IPS-18a (cell line): ENCODE measurements at regions not wholly inside any gene's neighbourhood (a gene's known extent, or its start where the extent isn't known, plus 50 kb on each side); places are given as distances from the start of the nearest gene placed in this dataset.

Source experiments
- H3K27ac ChIP-seq: one replicate; pipeline ENCODE4 v1.5.1; 2013; ENCODE audit warnings: low read length
- H3K27me3 ChIP-seq: one replicate; pipeline ENCODE4 v1.6.1; 2013; ENCODE audit warnings: mild to moderate bottlenecking, low read length; ENCODE audit not compliant: control insufficient read depth, insufficient read depth
- H3K36me3 ChIP-seq: one replicate; pipeline ENCODE4 v1.6.1; 2013; ENCODE audit warnings: low read depth, low read length; ENCODE audit not compliant: control insufficient read depth
- H3K4me1 ChIP-seq: one replicate; pipeline ENCODE4 v1.6.1; 2013; ENCODE audit warnings: low read depth, low read length; ENCODE audit not compliant: control insufficient read depth
- H3K4me3 ChIP-seq: one replicate; pipeline ENCODE4 v1.5.1; 2013; ENCODE audit warnings: low read length
- H3K9ac ChIP-seq: one replicate; pipeline ENCODE4 v1.6.1; 2013; ENCODE audit warnings: mild to moderate bottlenecking, low read length, moderate library complexity
- H3K9me3 ChIP-seq: one replicate; pipeline ENCODE4 v1.6.1; 2013; ENCODE audit warnings: low read depth, low read length; ENCODE audit not compliant: control insufficient read depth

DNA sequence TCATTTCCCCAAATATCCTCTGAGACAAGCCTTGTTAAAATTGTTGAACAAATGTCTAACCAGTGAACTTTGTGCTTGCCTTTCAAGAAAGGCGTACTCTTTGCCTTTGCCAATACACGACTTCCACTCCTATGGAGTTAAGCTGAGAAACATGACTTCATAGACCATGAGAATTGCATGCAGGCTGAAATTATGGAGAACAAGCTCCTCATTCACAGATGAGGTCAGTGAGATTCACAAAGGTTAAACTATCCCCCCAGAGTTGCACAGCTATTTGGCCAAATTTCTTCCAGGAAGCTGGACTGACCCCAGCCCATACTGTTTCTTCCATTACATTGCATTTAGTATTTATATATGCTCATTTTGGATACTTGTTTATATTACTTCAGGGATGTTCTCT lies 221.4 kb upstream of the SEMA3C start:
- Histone ChIP-seq H3K36me3 (no peaks in the 10 kb centered on the region), H3K27me3 (no peaks in the 10 kb centered on the region), H3K27ac (no peak overlapping the region), H3K9ac (no peak overlapping the region), H3K4me3 (no peak overlapping the region), H3K4me1 (no peaks in the 10 kb centered on the region), H3K9me3 (no peaks in the 10 kb centered on the region)

DNA sequence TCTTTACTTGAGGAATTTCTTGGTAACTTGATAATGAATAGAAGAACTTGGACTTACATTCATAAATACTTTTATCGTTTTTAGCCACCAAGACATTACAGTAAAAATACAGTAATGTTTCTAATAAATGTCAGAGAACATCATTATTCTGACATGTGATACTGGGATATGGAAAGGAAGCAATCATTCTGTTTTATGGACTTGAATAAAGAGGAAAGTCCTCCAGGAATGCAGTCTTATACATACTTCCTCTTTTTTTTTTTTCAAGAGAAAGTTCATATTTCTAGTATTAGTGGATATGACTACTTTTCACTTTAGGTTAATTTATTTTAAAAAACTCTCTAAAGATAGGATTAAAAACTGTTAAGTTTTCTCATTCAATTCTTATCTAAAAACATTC lies 220.0 kb upstream of the SEMA3C start:
- Histone ChIP-seq H3K4me1 (no peaks in the 10 kb centered on the region), H3K9me3 (no peaks in the 10 kb centered on the region), H3K9ac (no peak overlapping the region), H3K4me3 (no peak overlapping the region), H3K27me3 (no peaks in the 10 kb centered on the region), H3K36me3 (no peaks in the 10 kb centered on the region), H3K27ac (no peak overlapping the region)

DNA sequence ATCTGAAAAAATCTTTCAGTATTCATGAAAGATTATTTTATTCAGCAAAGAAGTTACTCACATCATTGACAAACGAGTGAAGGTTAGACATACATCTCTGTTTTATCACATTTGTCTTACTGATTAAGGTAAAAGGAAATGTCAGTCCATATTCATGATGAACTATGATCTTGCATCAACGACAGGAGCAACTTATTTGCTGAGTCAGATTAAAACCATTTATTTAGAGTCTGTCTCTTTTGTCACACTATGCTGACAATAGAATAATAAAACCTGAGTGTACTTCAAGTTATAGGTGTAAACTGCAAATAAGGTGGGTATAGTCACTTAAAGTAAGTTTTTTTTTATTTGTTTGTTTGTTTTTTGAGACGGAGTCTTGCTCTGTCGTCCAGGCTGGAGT lies 216.5 kb upstream of the SEMA3C start:
- Histone ChIP-seq H3K27ac (no peak overlapping the region), H3K4me1 (no peaks in the 10 kb centered on the region), H3K36me3 (no peaks in the 10 kb centered on the region), H3K9me3 (no peaks in the 10 kb centered on the region), H3K27me3 (no peaks in the 10 kb centered on the region), H3K9ac (no peak overlapping the region), H3K4me3 (no peak overlapping the region)

DNA sequence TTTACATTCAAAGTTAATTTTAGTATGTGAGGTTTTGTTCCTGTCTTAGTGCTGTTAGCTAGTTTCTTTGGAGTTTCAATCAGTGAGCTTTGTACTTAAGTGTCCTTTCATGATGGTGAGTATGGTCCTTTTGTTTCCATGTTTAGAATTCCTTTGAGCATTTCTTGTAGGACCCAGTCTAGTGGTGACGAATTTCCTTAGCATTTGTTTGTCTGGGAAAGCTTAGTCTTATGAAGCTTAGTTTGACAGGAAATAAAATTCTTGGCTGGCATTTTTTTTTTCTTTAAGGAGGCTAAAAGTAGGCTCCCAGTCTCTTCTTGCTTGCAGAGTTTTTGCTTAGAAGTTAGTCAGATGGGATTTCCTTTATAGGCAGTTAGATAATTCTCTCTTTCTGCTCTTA lies 209.2 kb upstream of the SEMA3C start:
- no peaks in the 10 kb centered on the region for H3K4me1 ChIP-seq
- H3K9me3 ChIP-seq: no peaks in the 10 kb centered on the region

DNA sequence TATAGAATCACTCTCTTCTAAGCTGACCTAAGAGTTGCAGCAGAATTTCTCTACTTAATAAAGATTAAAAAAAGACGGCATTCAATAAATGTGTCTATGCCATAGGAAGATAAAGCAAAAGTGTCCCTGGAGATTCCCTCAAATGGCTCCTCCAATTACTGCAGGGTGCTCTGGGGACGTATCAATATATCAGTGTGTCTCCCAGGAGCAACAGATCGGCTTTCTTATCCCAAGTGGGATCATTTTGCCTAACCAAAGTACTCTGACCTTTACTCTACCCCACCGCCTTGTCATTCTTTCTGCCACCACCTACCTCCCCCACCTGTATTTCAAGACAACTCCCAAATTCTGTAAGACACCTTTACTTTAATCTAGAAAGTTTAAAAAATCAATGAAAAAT lies 202.0 kb upstream of the SEMA3C start:
- H3K4me3 ChIP-seq: no peak overlapping the region
- H3K27ac ChIP-seq: no peak overlapping the region
- peaks cover 9% of the 10 kb centered on the region for H3K4me1 ChIP-seq
- no peaks in the 10 kb centered on the region for H3K27me3 ChIP-seq
- H3K36me3 ChIP-seq: no peaks in the 10 kb centered on the region
- H3K9me3 ChIP-seq: no peaks in the 10 kb centered on the region
- H3K9ac ChIP-seq: no peak overlapping the region

More for the DNA sequence above, 209.2 kb upstream of the SEMA3C start:
- Histone ChIP-seq H3K36me3 (no peaks in the 10 kb centered on the region), H3K9ac (no peak overlapping the region), H3K27ac (no peak overlapping the region), H3K4me3 (no peak overlapping the region), H3K27me3 (no peaks in the 10 kb centered on the region)

DNA sequence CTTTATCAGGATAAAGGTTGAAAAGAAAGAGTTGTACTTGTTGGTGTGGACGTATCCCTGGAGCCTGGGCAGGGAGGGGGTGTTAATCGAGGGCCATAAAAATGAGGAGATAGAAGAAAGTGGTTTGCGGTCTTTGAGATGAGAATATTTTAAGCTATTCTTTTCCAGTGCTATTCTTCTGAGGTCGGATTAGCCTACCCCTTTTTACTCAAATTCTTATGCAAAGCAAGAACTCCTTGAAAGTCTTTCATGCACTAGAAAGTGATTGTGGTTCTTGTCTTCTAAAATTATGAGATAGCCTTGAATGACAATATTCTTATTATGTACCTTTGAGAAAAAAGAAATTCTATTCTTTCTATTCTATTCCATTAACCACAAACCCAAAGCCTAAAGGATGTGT lies 201.3 kb upstream of the SEMA3C start:
- Histone ChIP-seq H3K4me1 (peaks cover 9% of the 10 kb centered on the region), H3K36me3 (no peaks in the 10 kb centered on the region), H3K27ac (no peak overlapping the region), H3K27me3 (no peaks in the 10 kb centered on the region), H3K9ac (no peak overlapping the region), H3K9me3 (no peaks in the 10 kb centered on the region), H3K4me3 (no peak overlapping the region)

DNA sequence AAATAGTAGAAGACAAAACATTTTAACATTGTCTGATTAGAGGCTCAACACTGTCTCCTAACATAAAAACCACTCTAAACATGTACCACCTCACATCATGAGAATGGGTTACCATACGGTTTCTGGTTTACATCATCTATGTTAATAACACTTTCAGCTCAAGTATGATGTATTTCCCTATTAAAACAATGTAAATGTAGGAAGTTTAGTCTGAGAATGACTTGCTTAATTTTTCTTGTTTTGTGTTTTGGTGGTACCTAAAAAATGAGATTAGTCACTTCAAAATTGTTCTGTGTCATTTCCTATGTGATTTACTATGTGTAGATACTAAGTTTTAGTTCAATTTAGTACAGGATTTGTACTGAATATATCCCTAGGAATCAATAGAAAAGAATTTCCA lies 195.8 kb upstream of the SEMA3C start:
- no peak overlapping the region for H3K4me3 ChIP-seq
- no peak overlapping the region for H3K9ac ChIP-seq
- H3K27ac ChIP-seq: no peak overlapping the region
- no peaks in the 10 kb centered on the region for H3K36me3 ChIP-seq
- no peaks in the 10 kb centered on the region for H3K9me3 ChIP-seq
- H3K4me1 ChIP-seq: peaks cover 12% of the 10 kb centered on the region
- H3K27me3 ChIP-seq: no peaks in the 10 kb centered on the region

DNA sequence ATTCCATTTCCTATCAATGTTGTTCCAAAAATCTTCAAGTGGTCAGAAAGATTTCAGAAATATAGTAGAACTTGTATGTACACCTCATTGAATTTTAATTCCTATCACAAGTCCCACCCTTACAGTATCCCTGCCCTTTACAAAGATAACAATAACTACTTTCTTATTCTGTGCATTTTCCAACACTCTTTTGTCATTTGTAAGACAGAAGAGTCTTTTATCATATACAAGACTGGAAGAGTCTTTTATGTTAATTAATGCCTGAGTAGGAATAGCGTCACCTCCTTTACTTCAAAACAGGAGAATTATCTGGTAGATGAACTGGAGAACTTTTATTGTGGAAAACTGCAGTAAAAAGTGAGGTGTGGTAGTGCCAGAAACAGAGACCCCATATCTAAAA lies 193.9 kb upstream of the SEMA3C start:
- Histone ChIP-seq H3K4me1 (peaks cover 12% of the 10 kb centered on the region), H3K9ac (no peak overlapping the region), H3K27ac (no peak overlapping the region), H3K9me3 (no peaks in the 10 kb centered on the region), H3K4me3 (no peak overlapping the region), H3K36me3 (no peaks in the 10 kb centered on the region), H3K27me3 (no peaks in the 10 kb centered on the region)

DNA sequence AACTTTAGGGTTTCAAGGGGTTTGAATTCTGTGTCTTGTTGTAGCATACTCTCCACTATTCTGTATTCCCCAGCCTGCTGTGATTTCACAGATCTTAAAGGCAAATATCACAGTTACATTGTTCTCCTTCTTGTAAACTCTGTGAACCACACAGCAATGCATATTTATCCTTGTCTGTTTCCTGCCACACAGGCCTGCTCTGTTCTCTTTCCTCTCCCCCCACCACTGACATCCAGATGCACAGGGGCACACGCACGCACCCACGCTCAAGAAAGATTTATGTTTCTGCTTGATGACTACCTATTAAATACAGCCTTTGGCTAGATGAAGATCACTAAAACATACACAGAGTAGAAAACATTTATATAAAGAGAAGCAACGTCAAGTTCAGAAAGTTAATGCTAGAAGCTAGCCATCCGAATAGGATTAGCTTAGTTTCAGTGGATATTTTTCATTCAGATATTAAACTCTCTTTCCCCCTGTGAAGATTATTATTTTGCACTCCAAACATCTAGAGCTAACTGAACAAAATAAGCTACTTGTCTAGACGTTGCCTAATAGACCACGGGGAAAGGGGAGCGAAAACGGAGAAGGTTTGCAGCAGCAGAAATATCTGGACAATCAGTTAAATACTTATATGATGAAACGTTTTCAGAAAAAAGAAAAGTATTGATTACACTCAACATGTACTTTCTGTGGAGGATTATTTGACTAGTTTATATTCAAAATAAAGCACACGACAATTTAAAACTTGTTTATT lies 193.1 kb upstream of the SEMA3C start:
- H3K9ac ChIP-seq: no peak overlapping the region
- H3K27ac ChIP-seq: no peak overlapping the region
- no peak overlapping the region for H3K4me3 ChIP-seq
- H3K36me3 ChIP-seq: no peaks in the 10 kb centered on the region
- H3K4me1 ChIP-seq: peaks cover 12% of the 10 kb centered on the region
- H3K9me3 ChIP-seq: no peaks in the 10 kb centered on the region
- H3K27me3 ChIP-seq: no peaks in the 10 kb centered on the region

DNA sequence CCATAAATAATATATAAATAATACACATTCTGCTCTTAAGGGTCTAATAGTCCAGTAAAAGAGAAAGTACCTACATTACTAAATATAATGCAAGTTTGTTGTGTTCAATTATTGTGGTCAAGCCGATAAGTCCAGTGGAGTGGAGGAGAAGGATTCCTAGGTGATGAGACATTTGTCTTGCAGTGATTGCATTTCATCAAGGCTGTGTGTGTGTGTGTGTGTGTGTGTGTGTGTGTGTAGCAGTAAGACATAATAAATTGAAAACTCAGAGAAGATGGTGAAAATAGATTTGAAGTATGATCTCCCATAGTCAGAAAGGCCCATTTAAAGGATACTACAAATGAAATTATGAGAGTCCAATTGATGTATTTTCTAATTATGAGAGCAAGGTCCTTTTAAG lies 192.5 kb upstream of the SEMA3C start:
- Histone ChIP-seq H3K4me3 (no peak overlapping the region), H3K27me3 (no peaks in the 10 kb centered on the region)

DNA sequence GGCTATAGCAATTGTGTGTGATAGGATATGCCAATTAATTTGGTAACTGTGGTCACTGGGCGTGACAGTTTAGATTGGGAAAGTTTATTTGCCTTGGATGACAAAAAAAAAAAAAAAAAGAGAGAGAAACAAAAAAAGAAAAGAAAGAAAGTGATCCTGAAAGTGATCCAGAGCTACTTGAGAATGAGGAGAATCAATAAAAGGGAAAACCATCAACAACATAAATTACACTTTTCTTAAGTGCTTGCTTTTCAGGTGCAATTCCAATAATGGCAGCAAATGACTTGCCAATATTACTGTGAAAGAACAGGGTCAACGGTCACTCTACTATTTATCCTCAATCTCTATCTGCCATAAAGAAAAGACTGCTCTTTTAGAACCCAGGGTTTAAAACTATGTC lies 191.8 kb upstream of the SEMA3C start:
- Histone ChIP-seq H3K9me3 (no peaks in the 10 kb centered on the region), H3K4me3 (no peak overlapping the region)

More for the DNA sequence above, 192.5 kb upstream of the SEMA3C start:
- Histone ChIP-seq H3K4me1 (peaks cover 12% of the 10 kb centered on the region), H3K9ac (no peak overlapping the region), H3K27ac (no peak overlapping the region), H3K36me3 (no peaks in the 10 kb centered on the region), H3K9me3 (no peaks in the 10 kb centered on the region)

DNA sequence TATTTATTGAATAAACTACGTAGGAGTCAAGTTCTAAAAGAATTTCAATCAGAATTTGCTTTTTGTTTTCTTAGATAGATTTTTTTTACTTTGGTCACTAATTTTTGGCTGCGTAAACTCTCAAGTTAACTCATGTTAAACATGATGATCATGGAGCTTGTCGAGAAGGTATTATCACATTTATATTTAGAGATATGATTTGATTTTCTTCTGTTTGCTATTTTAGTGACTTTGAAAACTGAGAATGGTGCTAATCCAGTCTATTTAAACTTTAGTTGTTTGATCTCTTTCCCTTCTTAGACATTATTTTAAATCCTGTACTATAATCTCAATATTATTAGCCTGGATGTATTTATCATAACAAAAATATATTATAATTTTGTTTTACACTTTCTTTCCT lies 179.4 kb upstream of the SEMA3C start:
- Histone ChIP-seq H3K27ac (no peak overlapping the region), H3K9ac (no peak overlapping the region), H3K9me3 (no peaks in the 10 kb centered on the region), H3K36me3 (no peaks in the 10 kb centered on the region), H3K27me3 (no peaks in the 10 kb centered on the region), H3K4me3 (no peak overlapping the region), H3K4me1 (no peaks in the 10 kb centered on the region)

More for the DNA sequence above, 191.8 kb upstream of the SEMA3C start:
- peaks cover 12% of the 10 kb centered on the region for H3K4me1 ChIP-seq
- no peak overlapping the region for H3K27ac ChIP-seq
- H3K27me3 ChIP-seq: no peaks in the 10 kb centered on the region
- H3K36me3 ChIP-seq: no peaks in the 10 kb centered on the region
- no peak overlapping the region for H3K9ac ChIP-seq
